Neuronal stem cell (in vitro differentiated cells): ENCODE measurements at regions not wholly inside any gene's neighbourhood (a gene's known extent, or its start where the extent isn't known, plus 50 kb on each side); places are given as distances from the start of the nearest gene placed in this dataset.

Experiments used
- DNase-seq: peaks from one replicate; pipeline ENCODE4 v3.0.0-alpha.2; 2013; ENCODE audit warnings: low spot score
- H2AFZ ChIP-seq: one replicate; pipeline ENCODE4 v1.6.1; 2013; ENCODE audit warnings: mild to moderate bottlenecking, low read length, inconsistent platforms
- H2AK5ac ChIP-seq: 2 replicates; pipeline ENCODE4 v1.6.1; 2013; ENCODE audit warnings: low read depth, mild to moderate bottlenecking, inconsistent platforms, low read length, moderate library complexity, mixed read lengths
- H2BK120ac ChIP-seq: 2 replicates; pipeline ENCODE4 v1.6.1; 2013; ENCODE audit warnings: low read depth, mild to moderate bottlenecking, inconsistent platforms, low read length, moderate library complexity, mixed read lengths
- H2BK12ac ChIP-seq: one replicate; pipeline ENCODE4 v1.6.1; 2013; ENCODE audit warnings: low read length, inconsistent platforms
- H2BK15ac ChIP-seq: 2 replicates; pipeline ENCODE4 v1.6.1; 2013; ENCODE audit warnings: mild to moderate bottlenecking, low read length, inconsistent platforms, mixed read lengths
- H2BK5ac ChIP-seq: one replicate; pipeline ENCODE4 v1.6.1; 2013; ENCODE audit warnings: inconsistent platforms, mild to moderate bottlenecking, low read length, moderate library complexity
- H3K14ac ChIP-seq: one replicate; pipeline ENCODE4 v1.6.1; 2013; ENCODE audit warnings: low read length, inconsistent platforms
- H3K18ac ChIP-seq: 2 replicates; pipeline ENCODE4 v1.6.1; 2013; ENCODE audit warnings: low read length, inconsistent platforms
- H3K23ac ChIP-seq: 2 replicates; pipeline ENCODE4 v1.6.1; 2013; ENCODE audit warnings: low read depth, mild to moderate bottlenecking, mixed read lengths, low read length, inconsistent platforms; ENCODE audit not compliant: poor library complexity
- H3K27ac ChIP-seq: replicated peaks from 3 replicates; pipeline ENCODE4 v1.5.1; 2013; ENCODE audit warnings: low read length, inconsistent platforms
- H3K27me3 ChIP-seq, 3 experiments: 2 replicates each; pipeline ENCODE4 v1.6.1; 2013; ENCODE audit warnings: low read length in 3 of 3, mild to moderate bottlenecking in 2 of 3, inconsistent platforms in 1 of 3, low read depth in 1 of 3, mixed read lengths in 1 of 3, moderate library complexity in 1 of 3; ENCODE audit not compliant: control insufficient read depth in 3 of 3, insufficient read depth in 3 of 3
- H3K36me3 ChIP-seq, 2 donors: replicated peaks in 1 of 2; 2 replicates each; pipeline ENCODE4 v1.6.1; 2013; ENCODE audit warnings: low read length in 2 of 2; ENCODE audit not compliant: control insufficient read depth in 2 of 2, insufficient read depth in 2 of 2
- H3K4ac ChIP-seq: 2 replicates; pipeline ENCODE4 v1.6.1; 2013; ENCODE audit warnings: inconsistent platforms, mild to moderate bottlenecking, low read length, moderate library complexity
- H3K4me1 ChIP-seq, 2 donors: 1 replicate in 1 of 2; 2 replicates in 1 of 2; pipeline ENCODE4 v1.6.1; 2013; ENCODE audit warnings: low read length in 2 of 2, low read depth in 1 of 2; ENCODE audit not compliant: control insufficient read depth in 2 of 2, insufficient read depth in 1 of 2
- H3K4me2 ChIP-seq: one replicate; pipeline ENCODE4 v1.6.1; 2013; ENCODE audit warnings: mild to moderate bottlenecking, low read length, inconsistent platforms; ENCODE audit not compliant: insufficient read depth, poor library complexity, severe bottlenecking
- H3K4me3 ChIP-seq, 2 donors: 2 replicates each; pipeline ENCODE4 v1.5.1; 2013; ENCODE audit warnings: low read length in 2 of 2, mild to moderate bottlenecking in 2 of 2, inconsistent platforms in 1 of 2, moderate library complexity in 1 of 2
- H3K79me1 ChIP-seq: one replicate; pipeline ENCODE4 v1.6.1; 2013; ENCODE audit warnings: low read depth, mild to moderate bottlenecking, inconsistent platforms, low read length, moderate library complexity
- H3K9ac ChIP-seq: one replicate; pipeline ENCODE4 v1.6.1; 2013; ENCODE audit warnings: mild to moderate bottlenecking, low read depth, low read length, inconsistent platforms; ENCODE audit not compliant: poor library complexity
- H3K9me3 ChIP-seq, 2 donors: replicated peaks in 1 of 2; 2 replicates each; pipeline versions ENCODE3 to v1.6.1; 2013; ENCODE audit warnings: low read length in 2 of 2, mild to moderate bottlenecking in 2 of 2, inconsistent platforms in 1 of 2, low read depth in 1 of 2, mixed read lengths in 1 of 2, moderate library complexity in 1 of 2; ENCODE audit not compliant: control insufficient read depth in 2 of 2, insufficient read depth in 1 of 2
- H4K8ac ChIP-seq: one replicate; pipeline ENCODE4 v1.6.1; 2013; ENCODE audit warnings: low read depth, mild to moderate bottlenecking, inconsistent platforms, low read length, moderate library complexity
- H4K91ac ChIP-seq: one replicate; pipeline ENCODE4 v1.6.1; 2013; ENCODE audit warnings: low read length, low read depth, mild to moderate bottlenecking, inconsistent platforms; ENCODE audit not compliant: poor library complexity
- WGBS, 2 donors: extraction: QIAGEN DNeasy Blood & Tissue Kit; methylation state at CpG; one replicate each; pipeline ENCODE4 v1.1.7; 2013; ENCODE audit warnings: missing lambda C conversion rate in 2 of 2, mixed read lengths in 1 of 2; ENCODE audit not compliant: insufficient read length in 2 of 2, insufficient replicate concordance in 1 of 2; ENCODE audit errors: extremely low coverage in 2 of 2; 5-methylcytosine and 5-hydroxymethylcytosine counted together

DNA sequence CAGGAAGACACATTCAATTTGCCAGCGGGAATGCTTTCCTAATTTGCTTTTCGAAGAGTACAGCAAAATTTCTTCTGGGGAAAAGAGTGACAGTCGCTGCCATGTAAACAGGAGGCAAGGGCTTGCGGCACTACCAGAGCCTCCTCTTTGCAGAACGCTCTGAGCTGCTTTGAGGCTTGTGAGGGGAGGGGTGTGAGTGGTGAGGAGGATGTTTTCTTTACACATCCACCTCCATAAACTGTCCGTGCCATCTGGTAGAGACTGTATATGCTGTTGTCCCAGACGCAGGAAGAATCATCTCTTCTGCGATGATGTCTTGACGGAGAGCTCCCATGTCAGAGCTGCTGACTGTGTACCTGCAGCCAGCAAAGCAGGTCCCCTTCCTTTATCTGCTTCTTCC lies 138.0 kb downstream of the SOCS6 start:
- no peak overlapping the region for H4K8ac ChIP-seq
- DNase-seq = no peak
- no peak overlapping the region for H2BK5ac ChIP-seq
- no peak overlapping the region for H3K4me2 ChIP-seq
- no peaks in the 10 kb centered on the region for H3K9me3 ChIP-seq
- no peak overlapping the region for H2BK120ac ChIP-seq
- no peak overlapping the region for H3K9ac ChIP-seq
- H4K91ac ChIP-seq = no peak overlapping the region
- H2AFZ ChIP-seq = no peak overlapping the region
- no peak overlapping the region for H2BK12ac ChIP-seq
- no peak overlapping the region for H3K27ac ChIP-seq
- no peaks in the 10 kb centered on the region for H3K27me3 ChIP-seq
- H3K18ac ChIP-seq = no peak overlapping the region
- H3K4ac ChIP-seq = no peak overlapping the region
- H3K4me1 ChIP-seq = peaks cover 0 to 4% of the 10 kb centered on the region in 2 donors
- H3K36me3 ChIP-seq = no peaks in the 10 kb centered on the region
- H3K79me1 ChIP-seq = peaks cover 2% of the 10 kb centered on the region
- H2BK15ac ChIP-seq = no peak overlapping the region
- no peak overlapping the region for H2AK5ac ChIP-seq
- no peak overlapping the region for H3K23ac ChIP-seq
- WGBS, 2 donors = no CpG with 5 or more reads among the region's 9 CpGs
- no peak overlapping the region for H3K4me3 ChIP-seq
- peak overlapping the region; percentile 72 for H3K14ac ChIP-seq

DNA sequence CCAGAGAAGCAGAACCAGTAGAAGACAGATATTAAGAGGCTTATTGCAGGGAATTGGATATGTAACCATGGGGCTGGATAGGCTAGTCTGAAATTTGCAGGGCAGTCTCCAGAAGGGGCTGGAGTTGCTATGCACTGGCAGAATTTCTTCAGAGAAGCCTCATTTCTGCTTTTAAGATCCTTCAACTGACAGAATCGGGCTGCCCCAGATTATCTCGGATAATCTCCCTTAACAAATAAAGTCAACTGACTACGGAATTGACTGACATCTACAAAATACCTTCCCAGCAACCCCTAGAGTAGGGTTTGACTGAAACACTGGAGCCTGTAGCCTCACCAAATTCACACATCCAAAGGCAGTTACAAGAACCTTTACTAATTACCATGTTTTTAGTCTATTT lies 136.4 kb downstream of the SOCS6 start:
- Histone ChIP-seq H3K36me3 (no peaks in the 10 kb centered on the region), H3K14ac (no peak overlapping the region), H2BK120ac (no peak overlapping the region), H3K4me2 (no peak overlapping the region), H3K79me1 (peaks cover 1% of the 10 kb centered on the region), H3K18ac (no peak overlapping the region), H2AK5ac (no peak overlapping the region), H3K4ac (no peak overlapping the region), H3K9ac (no peak overlapping the region), H4K91ac (no peak overlapping the region), H3K23ac (no peak overlapping the region), H3K9me3 (no peaks in the 10 kb centered on the region), H2BK15ac (no peak overlapping the region), H3K4me1 (peaks cover 0 to 4% of the 10 kb centered on the region in 2 donors), H2BK5ac (no peak overlapping the region), H3K27me3 (no peaks in the 10 kb centered on the region), H2AFZ (no peak overlapping the region), H3K4me3 (no peak overlapping the region), H2BK12ac (no peak overlapping the region), H4K8ac (no peak overlapping the region), H3K27ac (no peak overlapping the region)
- WGBS, 2 donors = no CpG with 5 or more reads among the region's 3 CpGs
- no peak for DNase-seq

DNA sequence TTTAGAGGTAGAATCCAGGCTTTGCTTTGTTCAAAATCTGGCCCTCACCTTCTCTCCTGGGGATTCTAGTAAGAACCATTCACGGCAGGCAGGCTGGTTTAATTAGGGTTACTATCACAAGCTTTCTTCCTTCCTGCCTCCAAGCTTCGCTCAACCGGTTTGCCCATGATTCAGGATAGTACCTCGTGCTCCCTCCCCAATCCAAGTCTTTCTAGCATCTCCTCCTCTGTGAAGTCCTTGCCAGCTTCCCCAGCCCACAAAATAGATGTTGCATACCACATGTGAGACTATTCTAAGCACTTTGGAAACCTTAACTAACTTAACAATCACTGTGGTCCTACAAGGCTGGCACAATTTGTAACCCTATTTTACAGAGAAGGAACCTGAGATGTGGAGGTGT lies 135.1 kb downstream of the SOCS6 start:
- Histone ChIP-seq H2BK5ac (no peak overlapping the region), H3K9ac (no peak overlapping the region), H3K4me2 (no peak overlapping the region), H3K4ac (no peak overlapping the region), H3K9me3 (no peaks in the 10 kb centered on the region), H4K8ac (no peak overlapping the region), H2AK5ac (no peak overlapping the region), H2BK120ac (no peak overlapping the region), H2BK12ac (no peak overlapping the region), H3K14ac (no peak overlapping the region), H4K91ac (no peak overlapping the region), H2BK15ac (no peak overlapping the region), H3K36me3 (no peaks in the 10 kb centered on the region), H3K4me1 (peaks cover 0 to 4% of the 10 kb centered on the region in 2 donors), H3K4me3 (no peak overlapping the region), H3K27me3 (no peaks in the 10 kb centered on the region), H3K23ac (no peak overlapping the region), H3K79me1 (no peaks in the 10 kb centered on the region), H3K27ac (no peak overlapping the region), H3K18ac (no peak overlapping the region), H2AFZ (no peak overlapping the region)
- WGBS, 2 donors = no CpG with 5 or more reads among the region's 4 CpGs
- no peak for DNase-seq

DNA sequence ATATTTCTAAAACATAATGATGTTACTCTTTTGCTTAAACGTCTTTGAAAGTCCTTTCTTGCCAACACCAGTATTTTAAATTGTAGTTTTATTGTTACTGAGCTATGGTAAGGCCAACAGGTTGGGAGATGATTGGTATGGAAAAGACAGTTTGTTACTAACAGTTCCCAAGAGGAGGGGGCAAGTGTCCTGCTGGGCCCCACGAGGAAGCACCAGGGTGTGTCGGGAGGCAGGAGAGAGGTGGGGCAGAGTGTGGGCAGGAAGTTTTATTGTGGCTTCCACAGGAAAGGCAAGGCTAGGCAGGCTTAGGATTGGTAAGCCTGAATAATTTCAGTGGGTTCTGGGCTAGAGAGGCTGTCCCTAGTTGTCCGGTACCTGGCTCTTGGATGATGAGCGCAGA lies 134.3 kb downstream of the SOCS6 start:
- Histone ChIP-seq H2BK12ac (no peak overlapping the region), H2BK15ac (no peak overlapping the region), H3K14ac (no peak overlapping the region), H3K9ac (no peak overlapping the region), H2BK5ac (no peak overlapping the region), H3K79me1 (no peaks in the 10 kb centered on the region), H3K27ac (no peak overlapping the region), H3K18ac (no peak overlapping the region), H2AK5ac (no peak overlapping the region), H3K36me3 (no peaks in the 10 kb centered on the region), H4K91ac (no peak overlapping the region), H3K27me3 (peaks cover 0 to 6% (median 0%) of the 10 kb centered on the region in 3 experiments), H3K9me3 (no peaks in the 10 kb centered on the region), H3K4me1 (peaks cover 0 to 4% of the 10 kb centered on the region in 2 donors), H2AFZ (no peak overlapping the region), H3K4ac (no peak overlapping the region), H2BK120ac (no peak overlapping the region), H3K4me3 (no peak overlapping the region), H4K8ac (no peak overlapping the region), H3K4me2 (no peak overlapping the region), H3K23ac (no peak overlapping the region)
- WGBS, 2 donors = no CpG with 5 or more reads among the region's 5 CpGs
- DNase-seq = no peak
